HCT116 (cell line): ENCODE measurements at regions not wholly inside any gene's neighbourhood (a gene's known extent, or its start where the extent isn't known, plus 50 kb on each side); places are given as distances from the start of the nearest gene placed in this dataset.

Experiments used
- ATAC-seq: fragments of 200-7000 bp; cut with Tn5 transposase; 2 replicates; pipeline ENCODE4 v1.9.1; 2020; ENCODE audit warnings: mild to moderate bottlenecking, moderate library complexity
- BruUV-seq: library from RNA; stranded (reverse); fragments of 400-500 nt; replicated peaks from 2 replicates; lab custom pipeline; 2021; lab: Mats Ljungman, UMichigan
- CTCF ChIA-PET: fragments of 300-600 bp; sonication (Branson Sonifier 250); formaldehyde crosslinking; loops from one replicate; lab custom pipeline; 2021; ENCODE audit warnings: antibody characterized with exemption; lab: Charles Lee
- POLR2A ChIA-PET: fragments of 300-600, 350-600 bp; sonication (Branson Sonifier 250); formaldehyde crosslinking; loops from one replicate; lab custom pipeline; 2021; ENCODE audit warnings: antibody characterized with exemption; lab: Charles Lee
- RAD21 ChIA-PET, 2 experiments: fragments of 300-600 bp; sonication (Branson Sonifier 250); formaldehyde crosslinking; loops; one replicate each; lab custom pipeline; 2023; ENCODE audit warnings: low total read pairs in 2 of 2; ENCODE audit not compliant: uncharacterized antibody in 2 of 2, unreplicated experiment in 2 of 2, low non-redundant PET in 1 of 2; lab: Charles Lee
- DNase-seq: peaks from one replicate; pipeline ENCODE4 v3.0.0-alpha.2; 2010; ENCODE audit warnings: low read depth, low spot score
- H2AFZ ChIP-seq: fragments of 200-600 bp; shearing (Covaris generic), sonication (generic); 2 replicates; pipeline ENCODE4 v1.6.1; 2017; ENCODE audit warnings: low read depth, mixed run types, mixed read lengths, antibody characterized with exemption, low read length; ENCODE audit not compliant: poor library complexity, severe bottlenecking
- H3K27ac ChIP-seq: 2 replicates; pipeline ENCODE4 v1.5.1; 2012; ENCODE audit warnings: low read depth, low read length
- H3K27me3 ChIP-seq: fragments of 200-600 bp; sonication (generic); 2 replicates; pipeline ENCODE4 v1.6.1; 2016; ENCODE audit warnings: mixed run types, low read length, mixed read lengths; ENCODE audit not compliant: insufficient read depth
- H3K36me3 ChIP-seq, 2 experiments: fragments of 200-500 bp in 1 of 2; fragments of 200-600 bp in 1 of 2; sonication (Bioruptor generic) in 1 of 2; sonication (generic) in 1 of 2; 2 replicates each; pipeline versions ENCODE4 v1.5.1 to v1.6.1; 2014 to 2016; ENCODE audit warnings: low read length in 2 of 2, inconsistent platforms in 1 of 2, mixed read lengths in 1 of 2, mixed run types in 1 of 2; ENCODE audit not compliant: insufficient read depth in 2 of 2, control insufficient read depth in 1 of 2
- H3K4me1 ChIP-seq, 2 experiments: fragments of 200-600 bp in 1 of 2; sonication (generic) in 1 of 2; 2 replicates each; pipeline versions ENCODE4 v1.5.1 to v1.6.1; 2012 to 2017; ENCODE audit warnings: low read length in 2 of 2, inconsistent platforms in 1 of 2, mild to moderate bottlenecking in 1 of 2, mixed read lengths in 1 of 2, mixed run types in 1 of 2, moderate library complexity in 1 of 2; ENCODE audit not compliant: insufficient read depth in 2 of 2, control insufficient read depth in 1 of 2
- H3K4me2 ChIP-seq: fragments of 200-600 bp; sonication (generic); 2 replicates; pipeline ENCODE4 v1.6.1; 2017; ENCODE audit warnings: mixed run types, low read length, mixed read lengths
- H3K4me3 ChIP-seq, 2 experiments: fragments of 200-600 bp in 1 of 2; sonication (generic) in 1 of 2; replicated peaks in 1 of 2; 2 replicates each; pipeline ENCODE4 v1.5.1; 2011 to 2016; ENCODE audit warnings: low read length in 2 of 2, control low read depth in 1 of 2, low read depth in 1 of 2, mild to moderate bottlenecking in 1 of 2, mixed read lengths in 1 of 2, mixed run types in 1 of 2
- H3K79me2 ChIP-seq: fragments of 200-600 bp; sonication (generic); 2 replicates; pipeline ENCODE4 v1.6.1; 2017; ENCODE audit warnings: mild to moderate bottlenecking, mixed run types, low read length, moderate library complexity, mixed read lengths; ENCODE audit not compliant: insufficient read depth
- H3K9ac ChIP-seq: fragments of 200-600 bp; sonication (generic); 2 replicates; pipeline ENCODE4 v1.6.1; 2016; ENCODE audit warnings: low read length, mixed read lengths
- H3K9me2 ChIP-seq: fragments of 200-600 bp; sonication (generic), shearing (Covaris generic); 2 replicates; pipeline ENCODE4 v1.6.1; 2017; ENCODE audit warnings: mixed run types, mild to moderate bottlenecking, moderate library complexity; ENCODE audit not compliant: insufficient read depth
- H3K9me3 ChIP-seq, 2 experiments: fragments of 200-500 bp in 1 of 2; fragments of 200-600 bp in 1 of 2; sonication (Bioruptor generic) in 1 of 2; sonication (generic) in 1 of 2; 2 replicates each; pipeline ENCODE4 v1.6.1; 2014 to 2017; ENCODE audit warnings: low read length in 2 of 2, mixed read lengths in 2 of 2, inconsistent platforms in 1 of 2, low read depth in 1 of 2, mild to moderate bottlenecking in 1 of 2, mixed run types in 1 of 2, moderate library complexity in 1 of 2; ENCODE audit not compliant: control insufficient read depth in 1 of 2, insufficient read depth in 1 of 2
- H4K20me1 ChIP-seq: fragments of 200-600 bp; sonication (generic), shearing (Covaris generic); 2 replicates; pipeline ENCODE4 v1.6.1; 2017; ENCODE audit warnings: mixed run types, mild to moderate bottlenecking, moderate library complexity; ENCODE audit not compliant: insufficient read depth
- CTCF ChIP-seq, 3 experiments: fragments of 200-600 bp in 1 of 3; sonication (generic) in 1 of 3; IDR thresholded peaks in 2 of 3; conservative IDR thresholded peaks in 1 of 3; 2 replicates each; pipeline ENCODE4 v1.5.1; 2012 to 2017; ENCODE audit warnings: low read depth in 2 of 3, low read length in 2 of 3, antibody characterized with exemption in 1 of 3, borderline replicate concordance in 1 of 3, control low read depth in 1 of 3, mild to moderate bottlenecking in 1 of 3, mixed read lengths in 1 of 3, mixed run types in 1 of 3, moderate library complexity in 1 of 3; ENCODE audit not compliant: insufficient read depth in 1 of 3
- EGR1 ChIP-seq: IDR thresholded peaks from 2 replicates; pipeline ENCODE4 v1.6.1; 2012; ENCODE audit warnings: low read depth
- EZH2 ChIP-seq: fragments of 200-600 bp; sonication (generic); IDR thresholded peaks from 2 replicates; pipeline ENCODE4 v1.6.1; 2017; ENCODE audit warnings: antibody characterized with exemption, mixed run types
- FOSL1 ChIP-seq: IDR thresholded peaks from 2 replicates; pipeline ENCODE4 v1.6.1; 2012; ENCODE audit warnings: low read depth
- SIN3A ChIP-seq: IDR thresholded peaks from 2 replicates; pipeline ENCODE4 v1.6.1; 2012; ENCODE audit warnings: low read depth
- SRF ChIP-seq: IDR thresholded peaks from 2 replicates; pipeline ENCODE4 v1.6.1; 2012; ENCODE audit warnings: low read depth
- TCF7L2 ChIP-seq: IDR thresholded peaks from 2 replicates; pipeline ENCODE4 v1.7.0; 2011; ENCODE audit warnings: borderline replicate concordance, inconsistent platforms; ENCODE audit not compliant: insufficient read depth, insufficient read length; ENCODE audit errors: extremely low read depth
- YY1 ChIP-seq: IDR thresholded peaks from 2 replicates; pipeline ENCODE4 v1.6.1; 2011; ENCODE audit warnings: low read length, low read depth, moderate library complexity, mild to moderate bottlenecking; ENCODE audit not compliant: insufficient replicate concordance; ENCODE audit errors: extremely low read depth
- intact Hi-C: fragments of 100-400 bp; cut with micrococcal nuclease; formaldehyde crosslinking; loops from 2 replicates; pipeline ENCODE4 v1.10.0; 2022

- TF ChIP-seq CTCF (IDR thresholded peaks at IDR 0.05 in 2 of 3, conservative IDR thresholded peaks at IDR 0.05 in 1 of 3; ENCODE audit: borderline replicate concordance in 1 of 3, insufficient read depth in 1 of 3, low read depth in 2 of 3, low read length in 2 of 3) (no peak), EGR1 (no peak), SRF (no peak), EZH2 (no peak), SIN3A (no peak)
Measured at GRCh38 chr3:117079997-117080396, 370.4 kb downstream of the TUSC7 start (continued).

GRCh38 chr3:117080872-117081271, 371.3 kb downstream of the TUSC7 start:
- TF ChIP-seq YY1: no peak
- no peak for TF ChIP-seq TCF7L2
- TF ChIP-seq FOSL1: no peak
- DNase-seq (no peak), ATAC-seq (no peak)
- Histone ChIP-seq H3K9ac (no peak overlapping the region), H3K27me3 (no peaks in the 10 kb centered on the region; the same call in 1 of the 2 replicates), H3K4me2 (no peak overlapping the region), H3K79me2 (no peaks in the 10 kb centered on the region), H3K4me1 (no peaks in the 10 kb centered on the region), H2AFZ (no peak overlapping the region), H3K4me3 (no peak overlapping the region), H3K9me2 (no peaks in the 10 kb centered on the region), H4K20me1 (no peaks in the 10 kb centered on the region), H3K9me3 (no peaks in the 10 kb centered on the region; a peak in 1 of 4 replicates), H3K27ac (no peak overlapping the region), H3K36me3 (no peaks in the 10 kb centered on the region)
- ChIA-PET RAD21 (no interaction called here), POLR2A (no interaction called here), CTCF (no interaction called here)
- no TSS peak for BruUV-seq
- intact Hi-C loops: no loop called here
